Tibial nerve (tissue), 4 donors: ENCODE measurements at regions not wholly inside any gene's neighbourhood (a gene's known extent, or its start where the extent isn't known, plus 50 kb on each side); places are given as distances from the start of the nearest gene placed in this dataset.

Experiments
- DNase-seq, 2 donors: peaks; one replicate each; pipeline ENCODE4 v3.0.0-alpha.2; 2019; ENCODE audit warnings: low spot score in 2 of 2
- H3K27ac ChIP-seq, 4 donors: fragments of 200-600 bp; sonication (generic) in 3 of 4; one replicate each; pipeline ENCODE4 v1.5.1; 2017 to 2019; ENCODE audit warnings: mild to moderate bottlenecking in 1 of 4
- H3K27me3 ChIP-seq, 2 donors: fragments of 200-600 bp; sonication (generic) in 1 of 2; one replicate each; pipeline versions ENCODE4 v1.5.1 to v1.6.0; 2017 to 2019
- H3K36me3 ChIP-seq, 3 donors: fragments of 200-600 bp; sonication (generic); one replicate each; pipeline ENCODE4 v1.5.1; 2018 to 2019
- H3K4me1 ChIP-seq, 4 donors: fragments of 200-600 bp; sonication (generic) in 3 of 4; one replicate each; pipeline ENCODE4 v1.5.1; 2017 to 2019
- H3K4me3 ChIP-seq, 4 donors: fragments of 200-600 bp; sonication (generic) in 3 of 4; one replicate each; pipeline ENCODE4 v1.5.1; 2017 to 2019; ENCODE audit warnings: mild to moderate bottlenecking in 1 of 4, moderate library complexity in 1 of 4
- H3K9me3 ChIP-seq, 4 donors: fragments of 200-600 bp; sonication (generic) in 3 of 4; one replicate each; pipeline ENCODE4 v1.5.1; 2017 to 2019
- CTCF ChIP-seq, 5 experiments: fragments of 200-600 bp in 3 of 5; fragments of 450-650 bp in 2 of 5; sonication (generic) in 3 of 5; IDR thresholded peaks; one replicate each; pipeline ENCODE4 v1.5.1; 2016 to 2019; ENCODE audit warnings: antibody characterized with exemption in 5 of 5, mild to moderate bottlenecking in 3 of 5, moderate library complexity in 2 of 5
- EP300 ChIP-seq, 2 donors: sonication (generic); formaldehyde crosslinking; IDR thresholded peaks; one replicate each; pipeline ENCODE4 v1.6.1; 2017; ENCODE audit warnings: antibody characterized with exemption in 2 of 2, mild to moderate bottlenecking in 1 of 2
- POLR2A ChIP-seq, 2 donors: fragments of 450-650 bp; IDR thresholded peaks; one replicate each; pipeline ENCODE4 v1.6.1; 2017; ENCODE audit warnings: antibody characterized with exemption in 2 of 2, mild to moderate bottlenecking in 2 of 2, moderate library complexity in 2 of 2
- WGBS, 2 donors: methylation state at CpG; one replicate each; pipeline ENCODE4 v1.1.5; 2018; 5-methylcytosine and 5-hydroxymethylcytosine counted together

- H3K27ac ChIP-seq = no peak overlapping the region
- no peaks in the 10 kb centered on the region for H3K27me3 ChIP-seq
- H3K4me3 ChIP-seq = no peak overlapping the region
- TF ChIP-seq CTCF (IDR thresholded peaks at IDR 0.05) (no peak), EP300 (IDR thresholded peaks at IDR 0.05) (no peak), POLR2A (IDR thresholded peaks at IDR 0.05) (no peak)
- no peaks in the 10 kb centered on the region for H3K36me3 ChIP-seq
- no peaks in the 10 kb centered on the region for H3K4me1 ChIP-seq
- H3K9me3 ChIP-seq = no peaks in the 10 kb centered on the region
- DNase-seq = no peak
- WGBS, 2 donors = 70 to 83% methylated on average over 3 of the region's 3 CpGs
Observed at GRCh38 chrX:129099207-129099606, 424.1 kb downstream of the SMARCA1 start.

GRCh38 chrX:129097668-129098067 is 425.6 kb downstream of the SMARCA1 start:
- Histone ChIP-seq H3K36me3 (no peaks in the 10 kb centered on the region), H3K27ac (no peak overlapping the region), H3K4me1 (no peaks in the 10 kb centered on the region), H3K9me3 (no peaks in the 10 kb centered on the region), H3K27me3 (no peaks in the 10 kb centered on the region), H3K4me3 (no peak overlapping the region)
- DNase-seq = no peak
- no peak for TF ChIP-seq CTCF (IDR thresholded peaks at IDR 0.05)
- TF ChIP-seq EP300 (IDR thresholded peaks at IDR 0.05) = no peak
- no peak for TF ChIP-seq POLR2A (IDR thresholded peaks at IDR 0.05)

GRCh38 chrX:129093706-129094105 is 429.6 kb downstream of the SMARCA1 start:
- 79 to 85% methylated on average over 2 of the region's 2 CpGs for WGBS, 2 donors
- TF ChIP-seq CTCF (IDR thresholded peaks at IDR 0.05) (no peak), EP300 (IDR thresholded peaks at IDR 0.05) (no peak), POLR2A (IDR thresholded peaks at IDR 0.05) (no peak)
- no peak overlapping the region for H3K27ac ChIP-seq
- H3K36me3 ChIP-seq = no peaks in the 10 kb centered on the region
- H3K9me3 ChIP-seq = no peaks in the 10 kb centered on the region
- no peaks in the 10 kb centered on the region for H3K4me1 ChIP-seq
- no peaks in the 10 kb centered on the region for H3K27me3 ChIP-seq
- no peak for DNase-seq
- H3K4me3 ChIP-seq = no peak overlapping the region

GRCh38 chrX:129092757-129093156 is 430.5 kb downstream of the SMARCA1 start:
- Histone ChIP-seq H3K36me3 (no peaks in the 10 kb centered on the region), H3K27ac (no peak overlapping the region), H3K9me3 (no peaks in the 10 kb centered on the region), H3K4me1 (no peaks in the 10 kb centered on the region), H3K4me3 (no peak overlapping the region), H3K27me3 (no peaks in the 10 kb centered on the region)
- TF ChIP-seq EP300 (IDR thresholded peaks at IDR 0.05) = no peak
- no peak for TF ChIP-seq CTCF (IDR thresholded peaks at IDR 0.05)
- TF ChIP-seq POLR2A (IDR thresholded peaks at IDR 0.05) = no peak
- no peak for DNase-seq

- DNase-seq = no peak
- no peak for TF ChIP-seq EP300 (IDR thresholded peaks at IDR 0.05)
- no peak for TF ChIP-seq CTCF (IDR thresholded peaks at IDR 0.05)
- Histone ChIP-seq H3K27ac (no peak overlapping the region), H3K36me3 (no peaks in the 10 kb centered on the region), H3K27me3 (no peaks in the 10 kb centered on the region), H3K9me3 (no peaks in the 10 kb centered on the region), H3K4me1 (no peaks in the 10 kb centered on the region), H3K4me3 (no peak overlapping the region)
- WGBS, 2 donors = 39 to 53% methylated on average over 2 of the region's 2 CpGs
Observed at GRCh38 chrX:129092242-129092641, 431.0 kb downstream of the SMARCA1 start.
